8988T (cell line): ENCODE measurements at regions not wholly inside any gene's neighbourhood (a gene's known extent, or its start where the extent isn't known, plus 50 kb on each side); places are given as distances from the start of the nearest gene placed in this dataset.
"Not testable (repeated sequence)": the region's sequence is repeated elsewhere in the genome, so short reads cannot be mapped to it uniquely, and the experiment has no call there.

Experiments
- DNase-seq: peaks from one replicate; pipeline ENCODE4 v3.0.0; 2011

DNA sequence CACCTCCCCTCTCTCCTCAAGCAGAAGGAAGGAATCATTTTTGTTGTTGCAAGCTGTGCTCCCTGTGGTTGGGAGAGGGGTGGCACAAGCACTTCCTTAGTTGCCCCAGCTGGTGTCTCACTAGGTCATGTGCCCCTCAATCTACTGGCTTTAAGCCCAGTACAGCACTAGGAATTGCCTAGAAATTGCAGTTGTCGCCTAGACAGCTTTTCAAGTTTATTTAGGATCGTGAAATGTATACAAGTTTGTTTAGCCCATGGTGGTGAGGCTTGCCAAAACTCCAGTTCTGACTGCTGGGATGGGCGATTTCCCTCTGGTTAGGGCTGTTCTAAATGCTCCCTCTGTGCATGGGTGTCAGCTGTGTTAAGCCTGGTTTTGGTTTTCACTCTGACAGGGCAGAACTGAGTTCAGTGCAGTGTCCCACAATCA, 126.8 kb upstream of the ZNF644 start:
- DNase-seq = no peak

DNA sequence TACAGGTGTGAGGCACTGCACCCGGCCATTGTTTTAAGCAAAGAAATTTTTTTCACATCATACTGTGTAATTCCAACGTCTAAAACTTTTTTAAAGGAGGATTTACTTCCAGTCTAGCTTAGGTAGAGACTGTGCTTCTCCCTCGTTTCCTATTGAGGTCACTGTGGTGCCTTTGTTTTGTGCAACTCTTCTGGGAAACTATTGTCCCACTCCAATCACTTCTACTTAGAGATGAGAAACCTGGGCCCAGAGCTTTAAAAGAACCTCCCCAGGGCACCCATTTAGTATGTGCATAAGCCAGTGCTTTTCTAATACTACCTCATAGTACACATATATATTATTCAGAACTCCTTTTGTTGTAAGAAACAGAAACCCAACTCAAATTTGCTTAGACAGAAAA, 120.0 kb upstream of the ZNF644 start:
- no peak for DNase-seq

DNA sequence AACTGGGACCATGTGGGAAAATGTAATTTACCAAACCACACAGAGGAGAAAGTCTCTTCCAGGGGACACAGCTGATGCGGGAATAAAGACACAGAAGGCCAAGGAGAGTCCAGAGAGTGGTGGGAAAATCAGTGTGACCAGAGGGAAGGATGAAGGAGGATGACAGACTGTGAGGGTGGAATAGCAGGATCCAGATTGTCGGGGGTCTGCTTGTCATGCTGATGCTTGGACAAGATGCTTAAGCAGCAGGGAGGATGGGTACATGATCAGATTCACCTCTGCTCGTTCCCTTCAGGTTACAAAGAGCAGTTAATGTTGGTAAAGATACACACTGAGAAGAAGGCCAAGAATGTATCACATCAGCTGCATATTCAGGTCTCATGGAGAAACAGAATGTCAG, 117.1 kb upstream of the ZNF644 start:
- DNase-seq = no peak

DNA sequence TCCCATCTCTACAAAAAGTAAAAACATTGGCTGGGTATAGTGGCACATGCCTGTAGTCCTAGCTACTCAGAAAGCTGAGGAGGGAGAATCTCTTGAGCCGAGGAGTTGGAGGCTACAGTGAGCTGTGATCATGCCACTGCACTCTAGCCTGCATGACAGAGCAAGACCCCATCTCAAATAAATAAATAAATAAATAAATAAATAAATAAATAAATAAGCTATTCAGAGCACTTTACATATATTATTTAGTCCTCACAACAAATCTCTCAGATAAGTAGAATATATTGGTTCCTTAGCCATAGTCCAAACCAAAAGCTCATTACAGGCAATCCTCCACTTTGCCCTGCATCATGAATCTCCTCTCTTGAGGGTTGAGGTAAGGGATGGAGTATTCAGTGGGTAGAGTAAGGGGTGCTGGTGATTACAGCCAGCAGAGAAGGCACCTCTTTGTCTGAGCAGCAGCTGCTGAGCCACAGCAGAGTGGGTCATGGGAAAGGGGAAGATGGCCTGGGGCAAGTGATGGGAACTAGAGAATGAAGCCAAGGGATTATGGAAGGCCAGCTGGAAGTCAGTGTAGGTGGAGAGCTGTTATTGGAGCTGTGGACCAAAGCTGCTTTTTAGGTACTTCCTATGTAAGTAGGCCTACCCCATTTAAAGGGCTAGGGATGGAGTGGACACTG, 115.5 kb upstream of the ZNF644 start:
- DNase-seq = no peak

DNA sequence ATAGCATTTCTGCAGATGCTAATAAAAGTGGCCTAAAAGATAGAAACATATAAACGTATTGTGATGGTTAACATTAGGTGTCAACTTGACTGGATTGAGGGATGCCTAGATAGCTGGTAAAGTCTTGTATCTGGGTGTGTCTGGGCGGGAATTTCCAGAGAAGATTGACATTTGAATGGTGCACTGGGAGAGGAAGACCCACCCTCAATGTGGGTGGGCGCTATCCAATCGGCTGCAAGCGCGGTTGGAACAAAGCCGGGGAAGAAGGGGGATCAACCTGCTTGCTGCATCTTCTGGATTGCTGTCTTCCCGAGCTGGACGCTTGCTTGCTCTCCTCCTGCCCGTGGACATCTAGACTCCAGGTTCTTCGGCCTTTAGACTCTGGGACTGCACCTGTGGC, 114.0 kb upstream of the ZNF644 start:
- no peak for DNase-seq

DNA sequence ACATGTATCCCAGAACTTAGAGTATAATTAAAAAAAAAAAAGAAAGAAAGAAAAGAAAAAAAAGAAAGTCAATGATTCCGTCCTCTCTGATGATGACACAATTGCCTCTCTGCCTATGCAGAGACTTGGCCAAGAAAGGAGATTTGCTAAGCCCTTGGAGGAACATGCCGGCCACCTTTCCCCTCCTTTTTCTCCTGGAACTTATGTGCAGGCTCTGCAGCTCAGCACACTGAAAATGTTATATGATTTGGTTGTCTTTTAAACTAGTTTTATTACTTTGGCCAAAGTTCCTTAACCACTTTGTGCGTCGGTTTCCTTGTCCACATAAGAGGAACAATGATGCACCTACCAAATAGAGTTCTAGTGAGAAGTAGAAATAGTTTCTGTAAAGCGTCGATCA, 111.4 kb upstream of the ZNF644 start:
- DNase-seq = no peak

DNA sequence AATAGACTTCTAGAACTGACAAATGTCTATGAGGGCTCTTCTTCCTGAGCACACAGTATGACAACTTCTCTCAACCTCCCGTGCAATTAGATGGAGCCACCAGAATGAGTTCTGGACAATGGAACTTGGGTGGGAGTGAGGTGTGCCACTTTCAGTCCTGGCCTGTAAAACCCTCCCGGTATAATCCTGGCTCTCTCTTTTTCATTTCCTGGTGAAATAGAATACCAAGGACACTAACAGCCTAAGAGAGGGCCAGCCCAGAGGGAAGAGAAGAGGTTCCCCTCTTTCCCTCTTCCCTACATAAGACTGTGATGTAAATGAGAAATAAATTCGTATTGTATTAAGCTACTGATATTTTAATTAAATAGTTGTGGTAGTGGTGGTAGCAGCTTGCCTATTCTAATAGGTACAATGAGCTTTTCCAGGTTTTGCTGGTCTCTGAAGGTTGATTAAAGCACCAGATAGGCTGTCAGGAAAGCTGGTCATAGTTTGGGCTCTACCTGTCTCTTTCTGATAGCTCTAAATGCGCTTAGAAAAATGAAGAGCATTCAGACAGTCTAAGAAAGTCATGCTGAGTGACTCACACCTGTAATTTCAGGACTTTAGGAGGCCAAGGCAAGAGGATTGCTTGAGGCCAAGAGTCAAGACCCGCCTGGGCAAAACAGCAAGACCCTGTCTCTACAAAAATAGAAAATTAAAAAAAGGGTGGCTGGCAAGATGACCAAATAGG, 108.6 kb upstream of the ZNF644 start:
- DNase-seq = no peak

DNA sequence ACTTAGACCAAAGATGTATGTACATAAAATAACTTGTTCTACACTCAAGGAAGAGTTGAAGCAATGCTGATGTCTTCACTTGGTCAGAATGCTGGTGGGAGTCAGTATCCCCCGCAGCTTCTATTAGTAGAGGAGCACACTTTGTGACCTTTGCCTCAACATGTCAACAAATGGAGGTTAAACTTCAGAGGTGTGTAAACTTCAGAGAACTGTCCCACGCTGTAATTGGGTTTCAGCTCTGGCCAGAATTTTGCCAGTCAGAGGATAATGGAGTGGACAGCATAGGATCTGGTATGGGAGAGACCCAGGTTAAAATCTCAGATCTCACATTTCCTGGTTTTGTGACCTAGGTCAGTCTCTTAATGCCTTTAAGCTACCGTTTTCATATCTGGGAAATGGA, 107.6 kb upstream of the ZNF644 start:
- DNase-seq = no peak

DNA sequence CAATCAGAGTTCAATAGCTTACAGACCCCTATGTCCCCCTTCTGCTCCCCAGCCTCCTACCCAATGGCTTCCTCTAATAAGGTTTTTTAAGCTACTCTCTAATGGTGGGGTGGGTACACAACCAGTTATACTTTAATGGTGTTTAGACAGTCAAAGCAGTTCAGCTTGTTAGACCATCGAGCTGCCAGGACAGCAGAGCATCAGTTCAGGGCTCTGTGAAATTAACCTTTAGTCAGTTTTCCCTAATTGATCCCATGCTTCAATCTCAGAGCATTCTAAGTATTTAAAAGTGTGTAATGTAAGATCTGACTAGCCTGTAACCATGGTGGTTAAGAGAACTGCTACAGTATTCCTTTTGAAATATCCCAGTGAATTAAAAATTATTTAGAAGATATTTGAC, 107.2 kb upstream of the ZNF644 start:
- no peak for DNase-seq

DNA sequence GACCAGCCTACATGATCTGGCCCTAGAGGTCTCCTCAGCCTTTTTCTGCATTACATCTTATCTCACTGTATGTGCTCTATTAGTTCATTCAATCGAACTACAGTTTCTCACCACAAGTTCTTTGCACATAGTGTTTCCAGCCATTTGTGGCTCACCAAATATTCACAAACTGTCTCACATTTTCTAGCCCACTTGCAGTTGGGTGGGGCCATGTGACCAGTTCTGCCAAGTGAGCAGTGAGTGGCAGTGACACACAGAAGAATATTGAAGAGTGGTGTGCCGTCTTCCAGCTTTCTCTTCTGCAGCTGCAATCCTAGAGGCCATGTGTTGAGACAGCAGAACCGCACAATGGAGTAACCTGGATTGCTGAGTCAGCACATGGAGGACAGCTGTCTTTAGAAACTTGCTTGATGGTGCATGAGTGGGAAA, 103.2 kb upstream of the ZNF644 start:
- DNase-seq = no peak

DNA sequence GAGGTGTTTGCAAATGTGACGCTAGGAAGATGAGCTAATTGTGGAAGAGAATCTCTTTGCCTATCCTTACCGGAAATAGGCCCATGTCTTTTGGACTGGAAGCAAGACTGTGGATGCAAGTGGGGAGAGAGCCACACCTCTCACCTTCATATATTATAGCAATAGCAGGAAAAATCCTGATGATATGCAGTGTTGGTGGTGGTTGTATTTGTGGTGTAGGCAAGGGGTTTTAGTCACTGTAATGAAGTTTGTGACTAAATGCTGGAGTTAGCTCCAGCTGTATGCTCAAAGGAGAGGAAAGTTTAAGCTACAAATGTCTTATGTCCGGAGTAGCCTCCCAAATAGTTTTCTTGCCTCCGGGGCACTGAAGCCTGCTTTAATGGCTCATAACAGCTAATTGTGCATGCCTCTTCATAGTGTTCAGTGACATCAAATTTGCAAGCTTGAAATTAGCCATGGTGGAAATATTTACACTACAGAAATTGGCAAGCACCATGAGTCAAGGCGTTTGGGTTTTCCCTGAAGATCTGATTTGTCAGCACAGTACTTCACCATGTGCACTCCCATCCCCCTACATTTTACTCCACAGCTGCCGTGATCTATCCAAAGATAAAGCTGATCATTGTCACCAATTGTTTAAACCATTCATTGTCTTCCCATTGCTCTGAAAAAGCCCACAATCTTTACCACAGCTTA, 102.6 kb upstream of the ZNF644 start:
- no peak for DNase-seq

DNA sequence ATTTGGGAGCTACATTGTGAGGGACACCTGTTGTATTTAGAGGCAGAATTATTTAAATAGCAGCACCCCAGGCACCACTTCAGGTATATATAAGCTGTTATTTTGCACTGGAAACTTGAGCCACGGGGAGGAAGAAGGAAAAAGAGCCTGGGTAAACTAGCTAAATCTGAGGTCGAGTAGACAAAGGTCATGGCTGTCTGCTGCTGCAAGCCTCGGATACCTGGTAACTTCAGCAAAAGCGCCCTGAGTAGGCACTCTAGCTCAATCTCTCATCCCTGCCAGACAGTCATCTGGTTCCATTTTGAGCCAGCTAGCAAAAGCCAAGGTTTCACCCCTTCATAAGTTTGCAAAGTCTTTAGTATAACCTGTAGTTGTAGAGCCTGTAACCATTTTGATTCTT, 101.9 kb upstream of the ZNF644 start:
- no peak for DNase-seq

DNA sequence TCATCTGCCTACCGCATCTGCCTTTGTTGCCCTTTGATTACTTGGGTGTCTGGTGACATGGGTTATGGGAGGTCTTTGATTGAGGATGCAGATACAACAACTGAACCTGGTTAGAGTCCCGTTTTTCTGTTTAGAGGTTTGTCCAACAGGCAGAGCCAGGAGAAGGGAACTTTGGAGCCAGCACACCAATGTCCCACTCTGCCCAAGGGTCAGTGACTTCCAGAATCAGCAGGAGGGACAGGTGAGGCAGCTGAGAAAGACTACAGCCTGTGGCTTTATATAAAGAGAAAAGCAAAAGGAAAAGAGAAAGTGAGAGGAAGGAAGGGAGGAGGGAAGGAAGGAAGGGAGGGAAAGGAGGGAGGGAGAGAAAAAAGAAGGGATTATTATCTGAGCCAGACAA, 101.5 kb upstream of the ZNF644 start:
- no peak for DNase-seq

DNA sequence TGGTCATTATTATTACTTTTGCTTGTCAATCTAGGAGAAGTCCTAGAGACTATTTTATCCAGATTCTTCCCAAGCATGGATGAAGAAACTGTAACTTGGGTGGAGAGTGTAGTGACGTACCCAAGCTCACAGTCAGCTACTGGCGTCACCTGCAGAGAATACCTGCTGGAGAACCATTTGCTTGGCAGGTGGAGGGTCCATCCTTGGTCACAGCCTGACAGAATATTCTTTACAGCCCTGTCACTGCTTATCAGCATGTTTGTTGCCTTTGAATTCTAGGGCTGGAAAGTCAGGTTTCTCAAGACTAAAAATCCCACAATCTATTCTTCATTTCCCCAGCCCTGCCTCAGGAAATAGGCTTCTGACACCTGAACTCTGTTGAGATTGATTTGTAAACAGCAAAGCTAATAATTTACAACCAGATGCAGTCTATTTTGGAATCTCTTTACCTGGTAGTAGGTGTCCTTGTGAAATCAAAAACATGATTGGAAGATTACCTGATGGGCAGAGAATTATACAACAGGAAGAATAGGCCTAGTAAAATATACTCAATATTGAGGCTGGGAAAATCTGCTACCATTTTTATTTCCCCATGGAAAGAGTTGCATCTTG, 100.4 kb upstream of the ZNF644 start:
- DNase-seq = no peak

DNA sequence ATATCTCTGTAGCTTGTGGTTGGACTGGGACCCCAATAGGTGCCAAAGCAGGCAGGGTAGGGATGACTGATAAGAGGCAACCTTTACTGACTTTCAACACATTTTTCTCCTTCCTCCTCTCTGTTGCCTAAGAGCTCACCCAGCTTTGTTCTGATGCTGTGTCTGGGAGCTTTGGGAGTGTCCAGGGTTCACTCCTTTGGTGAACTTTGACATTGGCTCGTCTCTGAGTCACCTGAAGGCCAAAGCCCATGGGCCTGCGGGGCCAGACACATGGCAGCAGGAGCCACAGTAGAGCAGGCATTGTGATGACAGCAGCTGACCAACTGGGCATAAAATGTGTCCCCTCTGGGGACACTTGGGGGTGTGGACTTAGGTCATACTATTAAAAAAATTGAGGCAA, 99.5 kb upstream of the ZNF644 start:
- DNase-seq = no peak

DNA sequence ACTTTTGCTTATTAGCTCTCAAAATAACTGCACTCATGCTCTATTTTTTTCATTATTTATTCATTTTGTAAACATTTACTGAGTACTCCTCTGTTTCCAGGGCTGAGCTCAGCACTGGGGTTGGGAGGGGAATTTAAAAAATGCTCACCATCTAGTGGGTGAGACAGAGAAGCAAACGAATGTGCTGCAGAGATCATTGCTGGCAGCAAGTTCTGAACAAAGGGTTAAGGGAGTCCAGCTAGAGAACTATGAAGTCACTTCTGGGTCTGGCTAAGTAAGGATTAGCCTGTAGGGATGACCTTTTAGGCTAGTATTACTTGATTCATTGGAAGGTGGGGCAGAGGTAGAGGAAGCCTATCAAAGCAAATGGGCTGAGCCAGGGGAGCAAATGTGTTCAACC, 99.1 kb upstream of the ZNF644 start:
- DNase-seq = no peak

DNA sequence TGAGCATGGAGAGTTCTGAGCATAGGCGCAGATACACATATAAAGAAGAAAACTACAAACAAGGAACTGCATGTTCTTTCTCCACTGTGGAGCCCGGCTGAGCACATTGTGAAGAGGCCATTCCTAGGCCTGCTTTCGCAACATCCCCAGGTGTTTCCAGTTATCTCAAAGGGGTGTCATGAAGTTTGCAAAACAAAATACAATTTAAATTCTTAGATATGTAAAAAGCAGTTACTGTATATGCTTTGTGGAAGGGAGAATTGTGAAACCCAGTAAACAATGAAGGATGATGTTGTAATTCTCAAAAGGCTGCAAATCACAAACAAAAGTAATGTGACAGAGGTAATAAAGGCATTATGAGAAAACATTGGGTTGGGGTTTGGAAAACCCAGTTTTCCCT, 98.6 kb upstream of the ZNF644 start:
- DNase-seq = no peak

DNA sequence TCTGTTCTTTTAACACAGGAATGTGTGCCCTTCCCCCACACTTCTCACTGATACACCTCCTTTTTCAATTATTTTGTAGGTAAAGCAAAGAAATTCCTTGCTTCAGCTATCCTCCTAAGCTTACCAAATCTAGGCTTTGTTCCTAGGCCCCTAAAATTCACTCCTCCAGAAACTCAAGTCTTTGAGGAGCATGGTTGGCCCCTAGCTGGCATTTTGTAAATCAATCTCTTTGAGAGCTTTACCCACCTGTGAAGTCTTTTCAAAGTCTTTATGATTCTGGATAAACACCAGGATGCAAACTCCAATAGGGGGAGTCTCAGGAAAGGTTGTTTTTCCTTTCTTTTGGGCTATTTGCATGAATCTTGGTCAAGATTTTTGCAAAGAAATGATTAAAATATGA, 82.9 kb upstream of the ZNF644 start:
- no peak for DNase-seq

DNA sequence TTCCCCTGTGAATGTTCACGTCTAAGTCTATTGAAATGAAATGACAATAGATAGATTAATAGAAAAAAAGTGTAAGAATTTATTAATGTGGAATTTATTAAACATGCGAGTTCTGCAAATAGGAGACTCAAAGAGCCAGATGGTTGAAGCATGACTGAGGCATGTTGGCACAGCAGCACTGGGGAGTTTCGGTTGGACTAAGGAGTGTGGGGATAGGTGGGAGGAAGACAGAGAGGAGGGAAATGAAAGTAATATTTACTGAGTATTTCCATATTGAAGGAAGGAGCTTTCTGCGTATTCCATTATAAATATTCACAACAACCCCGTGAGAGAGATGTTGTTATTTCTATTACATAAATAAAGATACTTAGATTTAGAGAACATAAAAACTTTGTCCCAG, 79.5 kb upstream of the ZNF644 start:
- no peak for DNase-seq

DNA sequence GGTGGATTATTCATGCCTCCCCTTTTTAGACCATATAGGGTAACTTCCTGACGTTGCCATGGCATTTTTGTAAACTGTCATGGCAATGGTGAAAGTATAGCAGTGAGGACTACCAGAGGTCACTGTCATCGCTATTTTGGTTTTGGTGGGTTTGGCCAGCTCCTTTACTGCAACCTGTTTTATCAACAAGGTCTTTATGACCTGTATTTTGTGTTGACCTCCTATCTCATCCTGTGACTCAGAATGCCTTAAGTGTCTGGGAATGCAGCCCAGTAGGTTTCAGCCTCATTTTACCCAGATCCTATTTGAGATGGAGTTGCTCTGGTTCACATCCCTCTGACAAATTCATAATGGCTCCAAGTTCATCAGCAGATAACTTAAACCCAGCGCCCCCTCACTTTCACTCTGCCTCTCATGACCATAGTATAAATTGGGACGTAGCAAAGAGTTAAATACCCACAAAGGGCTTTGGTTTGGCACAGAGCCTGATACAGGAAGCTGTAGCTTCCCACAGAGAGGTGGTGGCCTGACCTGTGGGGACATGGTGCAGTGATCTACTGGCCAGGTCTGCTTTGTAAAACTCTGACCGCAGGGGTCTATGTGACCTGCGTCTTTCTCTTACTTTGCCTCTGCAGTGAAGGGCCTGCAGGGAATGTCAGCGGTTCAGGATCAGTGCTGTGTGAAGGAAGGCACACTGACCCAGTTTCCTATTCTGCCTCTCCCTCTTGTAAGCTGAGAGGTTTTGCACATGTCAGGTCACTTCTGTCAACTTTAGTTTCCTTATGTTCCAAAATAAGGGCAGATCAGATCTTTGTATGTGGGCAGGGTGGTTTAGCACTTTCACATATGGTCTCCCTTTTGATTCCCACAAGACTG, 78.1 kb upstream of the ZNF644 start:
- DNase-seq = no peak

DNA sequence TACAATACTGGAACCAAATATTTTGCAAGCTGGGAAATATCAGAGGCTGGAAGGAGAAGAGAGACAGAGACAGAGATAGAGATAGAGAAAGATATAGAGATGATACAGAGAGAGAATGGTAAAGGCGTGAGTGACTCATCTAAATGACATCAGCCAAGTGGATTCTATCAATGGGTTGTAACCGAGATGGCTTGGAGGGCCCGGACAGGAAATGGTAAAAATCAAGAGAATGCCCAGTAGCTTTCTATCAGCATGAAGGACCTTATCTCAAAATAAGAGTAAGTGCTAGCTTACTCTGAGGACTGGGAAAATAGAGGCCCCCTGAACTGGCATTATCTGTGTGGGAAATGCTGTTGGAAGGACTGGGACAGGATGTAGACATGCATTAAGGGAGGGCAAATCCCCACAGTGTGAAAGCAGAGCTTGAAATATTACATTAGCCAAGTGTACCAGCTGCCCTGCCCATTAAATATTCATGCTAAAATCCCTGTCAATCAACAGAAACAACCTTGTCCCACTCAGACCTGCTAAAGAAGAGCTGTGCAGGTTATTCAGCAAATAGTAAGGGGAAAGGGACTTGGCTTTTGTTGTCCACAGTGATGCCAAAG, 76.6 kb upstream of the ZNF644 start:
- no peak for DNase-seq

DNA sequence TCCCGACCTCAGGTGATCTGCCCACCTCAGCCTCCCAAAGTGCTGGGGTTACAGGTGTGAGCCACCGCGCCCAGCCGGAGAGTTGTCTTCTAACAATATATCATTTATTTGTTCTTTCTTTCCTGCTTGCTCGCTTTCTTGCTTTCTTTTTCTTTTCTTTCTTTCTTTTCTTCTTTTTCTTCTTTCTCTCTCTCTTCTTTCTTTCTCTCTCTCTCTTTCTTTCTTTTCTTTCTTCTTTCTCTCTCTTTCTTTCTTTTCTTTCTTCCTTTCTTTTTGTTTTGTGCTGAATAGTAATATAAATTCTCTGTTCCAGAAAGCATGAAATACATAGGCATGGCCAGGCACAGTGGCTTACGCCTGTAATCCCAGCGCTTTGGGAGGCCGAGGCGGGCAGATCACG, 73.5 kb upstream of the ZNF644 start:
- not testable (repeated sequence) for DNase-seq
